GM12891 (cell line): ENCODE measurements at regions not wholly inside any gene's neighbourhood (a gene's known extent, or its start where the extent isn't known, plus 50 kb on each side); places are given as distances from the start of the nearest gene placed in this dataset.

Experiments
- POLR2A ChIP-seq: IDR thresholded peaks from 2 replicates; pipeline ENCODE4 v1.6.1; 2011; ENCODE audit warnings: low read depth, low read length, control low read depth
- POLR2AphosphoS5 ChIP-seq: IDR thresholded peaks from 2 replicates; pipeline ENCODE4 v1.6.1; 2011; ENCODE audit warnings: low read depth, low read length, control low read depth
- SPI1 ChIP-seq: IDR thresholded peaks from 2 replicates; pipeline ENCODE4 v1.6.1; 2011; ENCODE audit warnings: low read depth, low read length, control low read depth
- TAF1 ChIP-seq: IDR thresholded peaks from 2 replicates; pipeline ENCODE4 v1.6.1; 2011; ENCODE audit warnings: low read depth, low read length, control low read depth

DNA sequence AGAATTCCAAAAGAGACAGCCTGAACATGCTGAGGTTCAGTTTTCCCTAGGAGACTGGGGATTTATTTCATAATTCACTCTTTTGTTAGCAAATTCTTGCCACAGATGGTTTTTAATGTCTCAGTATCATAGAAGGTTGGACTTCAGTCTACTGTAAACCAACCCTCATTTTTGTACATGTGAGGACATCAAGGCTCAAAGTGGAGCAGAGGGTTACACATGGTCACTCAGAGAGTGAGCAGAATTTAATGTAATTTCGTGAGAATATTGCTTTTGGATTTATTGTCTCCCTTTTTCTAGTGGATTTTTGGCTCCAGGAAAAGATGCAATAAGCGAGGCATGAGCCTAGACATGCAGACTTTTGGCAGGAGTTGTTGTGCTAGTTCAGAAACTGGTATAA is 210.8 kb upstream of the JUN start:
- TF ChIP-seq POLR2AphosphoS5 (no peak), POLR2A (no peak), TAF1 (no peak), SPI1 (no peak)
